Tibial nerve (tissue), 3 donors: ENCODE measurements at regions not wholly inside any gene's neighbourhood (a gene's known extent, or its start where the extent isn't known, plus 50 kb on each side); places are given as distances from the start of the nearest gene placed in this dataset.

Experiments used
- CTCF ChIP-seq, 5 experiments: fragments of 200-600 bp in 3 of 5; fragments of 450-650 bp in 2 of 5; sonication (generic) in 3 of 5; IDR thresholded peaks; one replicate each; pipeline ENCODE4 v1.5.1; 2016 to 2019; ENCODE audit warnings: antibody characterized with exemption in 5 of 5, mild to moderate bottlenecking in 3 of 5, moderate library complexity in 2 of 5
- POLR2A ChIP-seq, 2 donors: fragments of 450-650 bp; IDR thresholded peaks; one replicate each; pipeline ENCODE4 v1.6.1; 2017; ENCODE audit warnings: antibody characterized with exemption in 2 of 2, mild to moderate bottlenecking in 2 of 2, moderate library complexity in 2 of 2

GRCh38 chr1:219837994-219838294 lies 90.4 kb downstream of the SLC30A10 start:
- TF ChIP-seq CTCF (IDR thresholded peaks at IDR 0.05), result no peak
- TF ChIP-seq POLR2A (IDR thresholded peaks at IDR 0.05), result no peak
